Osteocyte (in vitro differentiated cells): ENCODE measurements at regions not wholly inside any gene's neighbourhood (a gene's known extent, or its start where the extent isn't known, plus 50 kb on each side); places are given as distances from the start of the nearest gene placed in this dataset.

ENCODE experiments used
- DNase-seq: peaks from one replicate; pipeline ENCODE4 v3.0.0; 2021; ENCODE audit warnings: mixed read lengths; ENCODE audit not compliant: unreplicated experiment; ENCODE audit errors: extremely low spot score
- H3K27ac Mint-ChIP-seq: one replicate; pipeline ENCODE4 v1.8.0; 2021; ENCODE audit warnings: mild to moderate bottlenecking, mixed read lengths; ENCODE audit not compliant: unreplicated experiment
- H3K27me3 Mint-ChIP-seq: one replicate; pipeline ENCODE4 v1.8.0; 2021; ENCODE audit warnings: mixed read lengths; ENCODE audit not compliant: unreplicated experiment
- H3K36me3 Mint-ChIP-seq: one replicate; pipeline ENCODE4 v1.8.0; 2021; ENCODE audit warnings: mixed read lengths; ENCODE audit not compliant: unreplicated experiment
- H3K4me1 Mint-ChIP-seq: one replicate; pipeline ENCODE4 v1.8.0; 2021; ENCODE audit warnings: mixed read lengths; ENCODE audit not compliant: unreplicated experiment
- H3K4me3 Mint-ChIP-seq: one replicate; pipeline ENCODE4 v1.8.0; 2021; ENCODE audit warnings: mild to moderate bottlenecking, moderate library complexity, mixed read lengths; ENCODE audit not compliant: unreplicated experiment
- H3K9me3 Mint-ChIP-seq: one replicate; pipeline ENCODE4 v1.8.0; 2021; ENCODE audit warnings: mixed read lengths; ENCODE audit not compliant: unreplicated experiment
- TF ChIP-seq, protein P1 (sequence below): fragments of 200-600 bp; sonication (generic); IDR thresholded peaks from 2 replicates; pipeline ENCODE4 v1.5.0; 2021; ENCODE audit warnings: antibody characterized with exemption, mild to moderate bottlenecking, moderate library complexity

DNA sequence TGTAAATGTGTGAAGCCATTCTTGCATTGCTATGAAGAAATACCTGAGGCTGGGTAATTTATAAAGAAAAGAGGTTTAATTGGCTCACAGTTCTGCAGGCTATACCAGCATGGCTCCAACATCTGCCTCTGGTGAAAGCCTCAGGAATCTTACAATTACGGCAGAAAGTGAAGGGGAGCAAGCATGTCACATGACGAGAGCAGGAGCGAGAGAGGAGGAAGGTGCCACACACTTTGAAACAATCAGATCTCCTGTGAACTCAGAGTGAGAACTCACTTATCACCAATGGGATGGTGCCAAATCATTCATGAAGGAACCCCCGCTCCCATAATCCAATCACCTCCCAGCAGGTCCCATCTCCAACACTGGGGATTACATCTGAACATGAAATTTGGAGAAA, 213.6 kb upstream of the TSC22D2 start:
- DNase-seq = no peak
- TF ChIP-seq, protein P1, sequence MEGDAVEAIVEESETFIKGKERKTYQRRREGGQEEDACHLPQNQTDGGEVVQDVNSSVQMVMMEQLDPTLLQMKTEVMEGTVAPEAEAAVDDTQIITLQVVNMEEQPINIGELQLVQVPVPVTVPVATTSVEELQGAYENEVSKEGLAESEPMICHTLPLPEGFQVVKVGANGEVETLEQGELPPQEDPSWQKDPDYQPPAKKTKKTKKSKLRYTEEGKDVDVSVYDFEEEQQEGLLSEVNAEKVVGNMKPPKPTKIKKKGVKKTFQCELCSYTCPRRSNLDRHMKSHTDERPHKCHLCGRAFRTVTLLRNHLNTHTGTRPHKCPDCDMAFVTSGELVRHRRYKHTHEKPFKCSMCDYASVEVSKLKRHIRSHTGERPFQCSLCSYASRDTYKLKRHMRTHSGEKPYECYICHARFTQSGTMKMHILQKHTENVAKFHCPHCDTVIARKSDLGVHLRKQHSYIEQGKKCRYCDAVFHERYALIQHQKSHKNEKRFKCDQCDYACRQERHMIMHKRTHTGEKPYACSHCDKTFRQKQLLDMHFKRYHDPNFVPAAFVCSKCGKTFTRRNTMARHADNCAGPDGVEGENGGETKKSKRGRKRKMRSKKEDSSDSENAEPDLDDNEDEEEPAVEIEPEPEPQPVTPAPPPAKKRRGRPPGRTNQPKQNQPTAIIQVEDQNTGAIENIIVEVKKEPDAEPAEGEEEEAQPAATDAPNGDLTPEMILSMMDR = no peak
- no peak overlapping the region for H3K27ac Mint-ChIP-seq

GRCh38 chr3:150184426-150185071, 213.9 kb upstream of the PFN2 start:
- no peak for DNase-seq
- Mint-ChIP-seq H3K9me3 (peaks cover 26% of the 10 kb centered on the region), H3K27ac (no peak overlapping the region), H3K4me3 (no peak overlapping the region), H3K27me3 (no peaks in the 10 kb centered on the region), H3K36me3 (peaks cover 9% of the 10 kb centered on the region), H3K4me1 (peaks cover 22% of the 10 kb centered on the region)
- TF ChIP-seq, protein P1 = peak; percentile 9

More for the DNA sequence above, 213.6 kb upstream of the TSC22D2 start:
- Mint-ChIP-seq H3K36me3 (no peaks in the 10 kb centered on the region), H3K27me3 (no peaks in the 10 kb centered on the region), H3K9me3 (peaks cover 10% of the 10 kb centered on the region), H3K4me3 (no peak overlapping the region), H3K4me1 (peaks cover 2% of the 10 kb centered on the region)

GRCh38 chr3:150183678-150184425, 213.2 kb upstream of the PFN2 start:
- Mint-ChIP-seq H3K36me3 (peaks cover 4% of the 10 kb centered on the region), H3K4me3 (no peak overlapping the region), H3K27me3 (no peaks in the 10 kb centered on the region), H3K4me1 (peaks cover 28% of the 10 kb centered on the region), H3K9me3 (peaks cover 19% of the 10 kb centered on the region), H3K27ac (no peak overlapping the region)
- peak; percentile 90 for DNase-seq
- TF ChIP-seq, protein P1 = peak; percentile 93

DNA sequence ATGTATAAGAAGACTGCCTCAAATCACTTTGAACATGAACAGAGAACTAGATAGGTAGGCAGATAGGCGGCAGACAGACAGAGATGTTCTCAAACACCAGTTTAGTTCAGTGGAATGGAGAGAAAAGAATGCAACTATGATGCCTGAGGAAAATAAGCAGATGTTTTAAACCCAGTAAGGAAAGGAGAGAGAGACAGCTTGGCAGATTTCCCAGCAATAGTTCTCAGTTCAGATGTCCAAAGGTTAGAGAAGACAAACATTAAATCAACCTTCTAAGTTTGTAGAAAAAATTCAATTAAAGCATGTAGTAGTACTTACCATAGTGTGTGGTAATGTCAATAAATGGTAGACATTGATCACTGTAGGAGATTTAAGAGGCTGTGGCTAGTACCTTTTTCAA, 209.6 kb upstream of the PFN2 start:
- Mint-ChIP-seq H3K4me1 (peaks cover 41% of the 10 kb centered on the region), H3K27ac (peak overlapping the region; percentile 78), H3K27me3 (no peaks in the 10 kb centered on the region), H3K9me3 (peaks cover 6% of the 10 kb centered on the region), H3K36me3 (peaks cover under 1% of the 10 kb centered on the region), H3K4me3 (no peak overlapping the region)
- DNase-seq = no peak
- TF ChIP-seq, protein P1 = no peak

- no peak for DNase-seq
- H3K27me3 Mint-ChIP-seq = no peaks in the 10 kb centered on the region
- H3K4me3 Mint-ChIP-seq = no peak overlapping the region
- no peaks in the 10 kb centered on the region for H3K36me3 Mint-ChIP-seq
- H3K27ac Mint-ChIP-seq = peak overlapping the region; percentile 78
- TF ChIP-seq, protein P1 = no peak
- H3K4me1 Mint-ChIP-seq = peaks cover 41% of the 10 kb centered on the region
- H3K9me3 Mint-ChIP-seq = peaks cover 3% of the 10 kb centered on the region
Observed at GRCh38 chr3:150179330-150179729, 208.6 kb upstream of the PFN2 start.
